Astrocyte of the spinal cord (primary cell): ENCODE measurements at regions not wholly inside any gene's neighbourhood (a gene's known extent, or its start where the extent isn't known, plus 50 kb on each side); places are given as distances from the start of the nearest gene placed in this dataset.
"Not testable (repeated sequence)": the region's sequence is repeated elsewhere in the genome, so short reads cannot be mapped to it uniquely, and the experiment has no call there.

Experiments
- DNase-seq: peaks from one replicate; pipeline ENCODE4 v3.0.0; 2011; ENCODE audit warnings: low read depth, low spot score
- H3K4me3 ChIP-seq: 2 replicates; pipeline ENCODE4 v1.5.1; 2011; ENCODE audit warnings: low read depth, mild to moderate bottlenecking, low read length, moderate library complexity
- CTCF ChIP-seq: IDR thresholded peaks from 2 replicates; pipeline ENCODE4 v1.5.1; 2012; ENCODE audit warnings: low read depth, mild to moderate bottlenecking, low read length, inconsistent platforms
- in situ Hi-C: cut with HindIII; loops from 2 replicates; pipeline ENCODE4 v1.10.0; 2017; ENCODE audit warnings: low sequenced_read_pairs

DNA sequence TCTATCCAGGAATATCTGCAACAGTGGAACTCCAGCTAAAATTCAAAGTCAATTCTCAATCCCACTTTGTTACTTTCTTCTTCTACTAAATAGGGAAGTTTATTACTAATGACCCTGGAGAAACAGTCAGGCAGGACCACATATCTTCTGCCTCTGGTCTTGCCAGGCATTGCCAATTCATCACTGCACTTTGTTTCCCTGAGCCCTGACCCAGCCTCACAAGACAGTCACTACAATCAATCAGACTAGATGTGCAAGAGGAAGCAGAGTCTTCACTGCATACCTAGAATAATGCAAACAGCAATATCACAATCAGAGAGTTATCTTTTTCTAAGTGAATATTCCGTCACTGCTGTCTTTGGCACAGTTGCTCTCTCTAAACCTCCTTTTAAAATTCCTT, 74.9 kb upstream of the GAS1 start:
- in situ Hi-C loops: no loop called here
- no peak overlapping the region for H3K4me3 ChIP-seq
- DNase-seq: no peak
- TF ChIP-seq CTCF: no peak

DNA sequence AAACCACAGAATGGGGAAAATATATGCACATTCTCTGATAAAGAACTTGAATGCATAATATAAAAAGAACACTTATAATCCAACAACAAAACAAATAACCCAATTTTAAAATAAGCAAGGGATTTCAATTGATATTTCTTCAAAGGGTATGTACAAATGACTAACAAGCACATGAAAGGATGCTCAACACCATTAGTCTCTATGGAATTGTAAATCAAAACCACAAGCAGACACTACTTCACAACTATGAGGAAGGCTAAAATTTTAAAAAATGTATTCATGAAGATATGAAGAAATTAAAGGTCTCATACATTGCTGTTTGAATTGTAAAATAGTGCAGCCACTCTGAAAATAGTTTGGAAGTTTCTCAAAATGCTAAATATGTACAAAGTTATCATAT, 78.9 kb upstream of the GAS1 start:
- in situ Hi-C loops: no loop called here
- H3K4me3 ChIP-seq: no peak overlapping the region
- DNase-seq: no peak
- TF ChIP-seq CTCF: no peak

- in situ Hi-C loops, H3K4me3 ChIP-seq, DNase-seq: not testable (repeated sequence)
Measured at GRCh38 chr9:87028836-87029235, 81.5 kb upstream of the GAS1 start.

GRCh38 chr9:87029905-87030304, 82.6 kb upstream of the GAS1 start:
- in situ Hi-C loops: no loop called here
- no peak for TF ChIP-seq CTCF
- no peak for DNase-seq
- no peak overlapping the region for H3K4me3 ChIP-seq

- TF ChIP-seq CTCF: no peak
- no peak for DNase-seq
- H3K4me3 ChIP-seq: no peak overlapping the region
- in situ Hi-C loops: no loop called here
Measured at GRCh38 chr9:87034841-87035240, 87.5 kb upstream of the GAS1 start.

GRCh38 chr9:87035879-87036278, 88.6 kb upstream of the GAS1 start:
- no peak for DNase-seq
- in situ Hi-C loops: no loop called here
- no peak for TF ChIP-seq CTCF
- no peak overlapping the region for H3K4me3 ChIP-seq

DNA sequence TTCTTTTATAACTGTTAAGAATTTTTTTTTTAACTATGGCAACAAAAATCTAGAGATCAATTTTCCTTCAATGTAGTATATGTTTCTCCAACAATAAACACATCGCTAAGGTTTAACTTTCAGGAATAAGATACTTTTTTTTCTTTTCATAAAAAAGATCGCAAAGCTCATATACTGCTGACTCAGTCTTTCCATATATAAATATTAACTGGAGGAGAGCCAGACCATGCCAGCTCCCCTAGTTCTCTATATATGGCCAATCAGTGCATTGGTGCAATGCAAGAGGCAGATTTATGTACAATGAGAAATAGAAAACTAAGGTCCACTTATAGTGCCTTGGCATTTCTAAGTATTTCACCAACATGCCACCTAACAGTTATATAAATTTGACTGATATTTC, 89.2 kb upstream of the GAS1 start:
- TF ChIP-seq CTCF: no peak
- in situ Hi-C loops: no loop called here
- no peak overlapping the region for H3K4me3 ChIP-seq
- no peak for DNase-seq
